HG03565 (cell line): ENCODE measurements at regions not wholly inside any gene's neighbourhood (a gene's known extent, or its start where the extent isn't known, plus 50 kb on each side); places are given as distances from the start of the nearest gene placed in this dataset.

Experiments
- ATAC-seq: cut with Tn5 transposase; IDR thresholded peaks from one replicate; pipeline ENCODE4 v1.9.1; 2021; ENCODE audit warnings: mild to moderate bottlenecking, moderate library complexity; ENCODE audit not compliant: unreplicated experiment

GRCh38 chr2:104120171-104120570 is 733.7 kb upstream of the POU3F3 start:
- no peak for ATAC-seq

DNA sequence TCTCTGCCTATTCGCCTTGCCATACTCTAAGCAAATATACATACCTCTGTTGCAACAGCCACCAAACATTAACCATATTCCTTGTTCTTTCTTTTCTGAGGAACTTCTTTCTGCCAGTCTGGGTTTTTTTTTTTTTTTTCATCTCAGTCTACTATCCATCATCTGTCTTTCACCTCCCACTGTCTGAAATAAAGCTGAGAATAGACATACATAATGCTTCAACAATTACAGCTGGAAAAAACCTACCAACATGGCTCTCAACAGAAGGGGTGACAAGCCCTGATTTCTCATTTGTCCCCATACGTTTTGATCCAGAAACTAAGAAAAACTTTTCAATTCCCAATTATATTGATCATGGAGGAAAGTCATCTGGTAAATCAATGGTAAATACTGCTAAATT is 728.8 kb upstream of the POU3F3 start:
- no peak for ATAC-seq

- ATAC-seq, result no peak
These were observed 726.7 kb upstream of the POU3F3 start for GRCh38 chr2:104127049-104127770.

- ATAC-seq, result no peak
These were observed 713.6 kb upstream of the POU3F3 start for GRCh38 chr2:104140361-104140760.

DNA sequence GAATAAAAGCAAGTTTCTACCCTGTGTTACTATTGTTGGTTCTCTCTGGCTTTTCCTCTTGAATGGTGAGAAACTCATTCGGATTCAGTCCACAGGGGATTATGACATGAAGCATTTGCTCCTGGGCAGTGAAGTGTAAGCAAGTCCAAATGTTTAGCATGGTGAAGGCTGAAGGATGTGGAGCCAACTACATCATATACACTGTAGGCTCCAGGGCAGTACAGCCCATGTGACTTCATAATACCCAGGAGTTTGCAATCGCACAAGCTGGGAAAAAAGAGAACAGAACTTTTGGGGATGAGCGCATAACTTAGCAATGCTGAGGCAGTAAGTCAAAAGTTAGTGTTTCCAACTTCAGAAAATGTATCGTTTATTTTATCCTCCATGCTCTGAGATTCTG is 695.7 kb upstream of the POU3F3 start:
- no peak for ATAC-seq

DNA sequence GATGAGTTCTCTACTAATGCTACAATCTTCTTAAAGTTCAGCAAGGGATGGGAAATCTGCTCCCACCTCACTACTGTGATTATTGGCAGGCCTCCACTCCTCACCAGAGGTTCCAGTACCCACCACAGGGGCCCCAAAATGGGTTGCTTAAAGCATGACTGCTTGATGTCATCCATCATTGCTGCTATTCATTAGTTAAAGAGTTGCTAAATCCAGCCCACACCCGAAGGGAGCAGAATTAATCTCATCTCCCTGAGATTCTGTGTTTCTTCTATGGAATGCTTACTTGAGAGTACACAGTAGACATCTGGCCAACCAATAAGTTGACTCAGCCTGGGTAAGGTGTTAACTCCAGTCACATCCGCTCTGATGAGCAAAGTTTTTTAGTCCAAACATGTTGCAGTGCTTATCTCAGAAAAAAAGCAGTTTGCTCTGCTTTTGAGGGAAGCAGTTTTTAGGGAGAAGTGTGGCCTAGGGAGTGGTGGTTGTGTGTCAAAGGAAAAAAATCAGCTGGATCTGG is 690.2 kb upstream of the POU3F3 start:
- no peak for ATAC-seq

DNA sequence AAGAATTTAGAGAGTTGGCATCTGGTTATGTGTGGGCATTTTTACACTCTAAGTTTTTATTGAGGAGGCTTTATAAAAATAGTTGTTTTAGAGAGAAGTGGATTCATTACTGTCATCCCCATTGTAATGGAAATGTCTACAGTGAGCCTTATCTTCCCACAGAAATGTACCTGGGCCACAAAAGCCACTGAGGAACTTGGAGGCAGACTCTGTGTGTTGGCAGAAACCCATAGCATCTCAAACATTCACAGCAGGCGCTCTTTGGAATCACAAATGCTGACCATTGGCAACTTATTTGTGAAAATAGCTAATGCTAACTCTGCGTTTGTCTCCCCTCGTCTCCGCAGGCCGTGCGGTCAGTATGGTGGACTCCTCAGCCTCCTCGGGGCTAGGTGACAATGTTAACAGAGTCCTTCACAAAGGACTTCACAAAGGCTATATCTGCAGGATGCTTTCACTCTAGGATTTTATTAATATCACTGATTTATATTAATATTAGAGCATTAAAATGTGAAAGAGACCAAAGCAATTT is 689.1 kb upstream of the POU3F3 start:
- no peak for ATAC-seq

- ATAC-seq, result no peak
These were observed 676.7 kb upstream of the POU3F3 start for GRCh38 chr2:104177179-104177578.

DNA sequence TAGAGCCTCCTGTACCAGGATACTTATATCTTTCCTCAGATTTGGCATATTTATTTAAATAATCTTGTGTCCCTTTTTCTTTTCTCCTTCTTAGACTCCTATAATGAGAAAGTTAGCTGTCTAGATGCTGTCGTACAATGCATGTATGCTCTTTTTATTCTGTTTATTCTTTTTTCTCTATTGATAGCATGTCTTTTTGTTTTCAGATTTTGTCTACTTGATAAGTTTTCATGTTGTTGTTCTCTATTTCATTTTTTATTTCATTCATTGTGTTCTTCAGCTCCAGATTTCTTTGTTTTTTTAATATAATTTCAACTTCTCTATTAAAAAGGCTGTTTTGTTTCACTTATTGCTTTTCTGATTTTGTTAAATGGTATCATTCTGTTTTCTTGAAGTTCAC is 674.3 kb upstream of the POU3F3 start:
- ATAC-seq, result no peak

GRCh38 chr2:104200533-104201168 is 653.3 kb upstream of the POU3F3 start:
- no peak for ATAC-seq

DNA sequence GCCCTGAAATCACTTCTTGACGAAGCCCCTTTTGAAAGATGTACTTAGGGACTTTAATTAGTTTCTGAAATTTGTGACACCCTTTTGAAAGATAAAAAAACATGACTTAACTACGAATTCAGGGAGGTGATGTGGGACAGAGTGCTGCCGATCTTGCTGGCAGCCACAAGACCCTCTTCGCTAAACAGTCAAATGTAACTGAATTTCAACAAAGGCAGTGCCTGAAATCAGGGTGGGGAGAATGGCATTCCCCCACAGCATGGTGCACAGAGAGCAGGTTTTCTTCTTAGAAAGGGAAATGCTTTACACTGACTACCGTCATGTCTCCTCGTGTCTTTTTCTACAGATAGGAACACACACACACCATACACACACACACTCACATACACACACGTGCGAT is 640.2 kb upstream of the POU3F3 start:
- no peak for ATAC-seq

DNA sequence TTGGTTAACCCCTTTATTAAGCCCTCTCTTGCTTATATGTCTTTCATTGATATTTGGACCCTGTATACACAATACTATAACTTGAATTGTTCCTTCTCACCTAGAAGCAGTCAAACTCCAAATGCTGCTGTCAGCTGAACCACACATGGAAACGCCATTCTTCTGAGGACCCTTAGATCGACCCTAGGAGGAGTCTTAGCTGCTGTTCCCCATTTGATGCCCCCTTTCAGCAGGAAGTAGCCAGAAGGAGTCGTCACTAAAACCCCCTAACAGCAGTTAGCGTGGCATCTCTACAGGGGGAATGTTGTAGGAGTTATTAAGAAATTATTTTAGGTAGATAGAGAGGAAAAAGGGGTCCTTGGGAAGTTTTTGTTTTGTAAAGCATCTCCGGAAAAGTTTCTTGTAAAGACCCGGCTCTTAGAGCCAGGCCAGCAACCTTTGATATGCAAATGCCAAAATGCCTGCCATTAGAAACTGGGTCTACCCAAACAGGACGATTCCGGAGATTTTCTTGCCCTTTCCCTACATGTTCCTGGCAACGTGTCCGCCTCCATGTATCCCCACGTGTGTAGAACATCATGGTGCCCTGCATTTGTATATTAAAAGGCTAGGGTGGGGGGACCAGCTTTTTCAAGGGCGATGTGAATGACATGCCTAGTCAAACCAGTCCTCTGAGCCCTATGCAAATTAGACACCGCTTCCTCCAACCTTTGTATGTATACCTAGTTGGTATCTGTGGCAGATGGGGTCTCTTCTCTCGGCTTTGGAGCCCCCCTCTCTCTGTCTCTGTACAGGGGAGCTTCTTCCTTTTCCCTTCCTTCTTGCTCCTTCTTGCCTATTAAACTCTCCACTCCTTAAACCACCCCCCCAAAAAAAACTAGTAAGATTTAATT is 638.4 kb upstream of the POU3F3 start:
- no peak for ATAC-seq

DNA sequence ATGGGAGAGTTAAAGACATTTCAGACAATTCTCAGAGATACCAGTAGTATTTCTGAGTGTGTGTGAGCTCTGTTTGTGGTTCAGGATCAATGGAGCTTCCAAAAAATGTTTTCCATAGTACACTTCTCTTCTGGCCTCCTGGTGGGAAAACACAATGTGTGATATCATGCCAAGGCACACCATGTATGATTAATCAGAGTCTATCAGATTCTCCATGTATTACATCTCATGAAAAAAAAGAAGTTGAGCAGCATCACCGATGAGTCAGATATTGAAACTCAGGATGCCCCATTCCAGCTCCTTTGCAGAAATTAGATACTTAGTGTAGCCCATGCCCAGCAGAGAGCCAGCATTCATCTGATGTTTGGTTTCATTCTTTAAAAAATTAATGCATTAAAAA is 620.3 kb upstream of the POU3F3 start:
- ATAC-seq, result no peak

GRCh38 chr2:104236491-104236890 is 617.4 kb upstream of the POU3F3 start:
- no peak for ATAC-seq

- ATAC-seq, result no peak
These were observed 612.9 kb upstream of the POU3F3 start for GRCh38 chr2:104240984-104241383.

DNA sequence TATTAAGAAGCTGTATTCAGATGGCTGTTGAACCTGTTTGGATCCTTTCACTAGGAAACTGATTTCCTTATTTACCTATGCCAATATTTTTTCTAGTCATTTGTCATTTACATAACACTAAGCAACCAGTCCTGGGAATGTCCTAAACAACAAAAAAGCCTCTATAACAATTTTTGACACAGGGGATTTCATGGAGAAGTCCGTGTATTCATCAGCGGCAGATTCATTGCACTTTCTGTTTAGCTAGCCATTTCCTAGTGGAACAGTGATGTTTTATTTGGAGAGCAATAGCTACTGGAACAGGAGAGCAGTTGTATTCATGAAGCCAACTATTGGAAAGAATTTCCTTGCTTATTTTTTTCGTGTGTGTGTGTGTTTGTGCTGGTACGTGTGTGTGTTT is 604.3 kb upstream of the POU3F3 start:
- ATAC-seq, result no peak

DNA sequence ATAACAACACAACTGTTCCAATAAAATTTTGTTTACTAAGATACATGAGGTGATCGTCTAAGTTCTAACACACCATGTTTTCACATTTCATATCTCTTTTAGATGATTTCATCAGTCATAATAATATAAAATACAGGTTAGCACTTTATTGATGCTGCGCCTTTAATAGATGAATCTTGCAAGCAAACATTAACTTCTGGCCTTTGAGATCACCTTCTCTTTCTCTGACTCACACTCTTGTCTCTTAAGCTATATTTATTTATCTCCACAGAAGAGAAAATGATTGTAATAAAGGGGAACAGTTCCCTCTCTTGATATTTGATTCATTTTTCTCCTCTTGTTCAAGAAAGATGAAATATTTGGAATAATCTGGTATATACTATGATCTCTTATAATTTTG is 603.3 kb upstream of the POU3F3 start:
- no peak for ATAC-seq

- ATAC-seq, result no peak
These were observed 599.9 kb upstream of the POU3F3 start for GRCh38 chr2:104254017-104254416.

DNA sequence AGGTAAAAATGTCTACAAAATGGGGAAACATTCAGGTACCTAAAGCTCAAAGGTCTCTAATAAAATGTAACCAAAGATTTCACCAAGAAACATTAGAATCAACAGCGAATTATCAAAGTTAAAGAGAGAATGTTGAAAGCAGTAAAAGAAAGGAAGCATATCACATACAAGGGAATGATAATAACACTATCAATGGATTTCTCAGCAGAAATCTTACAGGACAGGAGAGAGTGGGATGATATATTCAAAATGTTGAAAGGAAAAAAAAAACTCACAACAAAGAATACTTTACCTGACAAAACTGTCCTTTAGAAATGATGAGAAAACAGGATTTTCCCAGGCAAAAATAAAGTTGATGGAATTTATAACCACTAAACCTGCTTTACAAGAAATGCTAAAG is 591.2 kb upstream of the POU3F3 start:
- ATAC-seq, result no peak

GRCh38 chr2:104279646-104280045 is 574.3 kb upstream of the POU3F3 start:
- ATAC-seq, result no peak

DNA sequence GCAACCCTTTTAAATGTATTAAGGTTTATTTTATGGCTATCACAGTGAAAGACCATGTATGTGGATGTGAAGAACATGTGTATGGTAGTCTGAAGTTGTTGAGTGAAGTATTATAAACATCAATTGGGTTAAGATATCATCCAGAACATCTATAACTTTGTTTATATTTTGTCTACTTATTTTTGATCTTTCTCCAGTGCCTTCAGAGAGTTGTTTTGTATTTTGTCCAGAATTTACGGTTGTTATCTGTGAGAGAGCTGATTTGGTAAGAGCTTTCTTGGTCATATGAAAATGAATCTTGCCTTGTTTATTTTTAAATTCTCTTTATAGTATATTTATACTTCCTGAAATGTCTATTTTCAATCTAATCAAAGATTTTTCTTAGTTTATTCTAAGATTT is 573.7 kb upstream of the POU3F3 start:
- no peak for ATAC-seq
